Keratinocyte (primary cell): ENCODE measurements at regions not wholly inside any gene's neighbourhood (a gene's known extent, or its start where the extent isn't known, plus 50 kb on each side); places are given as distances from the start of the nearest gene placed in this dataset.

ENCODE experiments used
- EZH2 ChIP-seq: IDR thresholded peaks from one replicate; pipeline ENCODE4 v1.6.1; 2012; ENCODE audit warnings: inconsistent platforms, mild to moderate bottlenecking, low read length, moderate library complexity
- TF ChIP-seq, protein P1 (sequence below), 3 experiments: IDR thresholded peaks in 1 of 3; conservative IDR thresholded peaks in 1 of 3; optimal IDR thresholded peaks in 1 of 3; 2 replicates in 2 of 3; 3 replicates in 1 of 3; pipeline versions ENCODE3 to v1.5.1; 2011; ENCODE audit warnings: low read length in 3 of 3, mild to moderate bottlenecking in 3 of 3, moderate library complexity in 2 of 3, control low read depth in 1 of 3, inconsistent platforms in 1 of 3; ENCODE audit not compliant: insufficient read depth in 2 of 3; ENCODE audit errors: extremely low read depth in 1 of 3

GRCh38 chr20:61146023-61146422 is 106.0 kb upstream of the CDH4 start:
- TF ChIP-seq, protein P1, sequence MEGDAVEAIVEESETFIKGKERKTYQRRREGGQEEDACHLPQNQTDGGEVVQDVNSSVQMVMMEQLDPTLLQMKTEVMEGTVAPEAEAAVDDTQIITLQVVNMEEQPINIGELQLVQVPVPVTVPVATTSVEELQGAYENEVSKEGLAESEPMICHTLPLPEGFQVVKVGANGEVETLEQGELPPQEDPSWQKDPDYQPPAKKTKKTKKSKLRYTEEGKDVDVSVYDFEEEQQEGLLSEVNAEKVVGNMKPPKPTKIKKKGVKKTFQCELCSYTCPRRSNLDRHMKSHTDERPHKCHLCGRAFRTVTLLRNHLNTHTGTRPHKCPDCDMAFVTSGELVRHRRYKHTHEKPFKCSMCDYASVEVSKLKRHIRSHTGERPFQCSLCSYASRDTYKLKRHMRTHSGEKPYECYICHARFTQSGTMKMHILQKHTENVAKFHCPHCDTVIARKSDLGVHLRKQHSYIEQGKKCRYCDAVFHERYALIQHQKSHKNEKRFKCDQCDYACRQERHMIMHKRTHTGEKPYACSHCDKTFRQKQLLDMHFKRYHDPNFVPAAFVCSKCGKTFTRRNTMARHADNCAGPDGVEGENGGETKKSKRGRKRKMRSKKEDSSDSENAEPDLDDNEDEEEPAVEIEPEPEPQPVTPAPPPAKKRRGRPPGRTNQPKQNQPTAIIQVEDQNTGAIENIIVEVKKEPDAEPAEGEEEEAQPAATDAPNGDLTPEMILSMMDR (optimal IDR thresholded peaks at IDR 0.05 in 1 of 3, IDR thresholded peaks at IDR 0.05 in 1 of 3, conservative IDR thresholded peaks at IDR 0.05 in 1 of 3; ENCODE audit: extremely low read depth in 1 of 3, insufficient read depth in 2 of 3, low read length in 3 of 3), result no peak
- TF ChIP-seq EZH2, result no peak
